Ishikawa (cell line): ENCODE measurements at regions not wholly inside any gene's neighbourhood (a gene's known extent, or its start where the extent isn't known, plus 50 kb on each side); places are given as distances from the start of the nearest gene placed in this dataset.

ENCODE experiments used
- CEBPB ChIP-seq: IDR thresholded peaks from 2 replicates; pipeline ENCODE4 v1.6.1; 2012
- CREB1 ChIP-seq: IDR thresholded peaks from 2 replicates; pipeline ENCODE4 v1.6.1; 2012; ENCODE audit warnings: low read depth
- EGR1 ChIP-seq: IDR thresholded peaks from 2 replicates; pipeline ENCODE4 v1.6.1; 2012
- EP300 ChIP-seq: IDR thresholded peaks from 2 replicates; pipeline ENCODE4 v1.6.1; 2012; ENCODE audit warnings: borderline replicate concordance
- FOXM1 ChIP-seq: IDR thresholded peaks from 2 replicates; pipeline ENCODE4 v1.6.1; 2012; ENCODE audit warnings: low read depth, borderline replicate concordance
- MAX ChIP-seq: IDR thresholded peaks from 2 replicates; pipeline ENCODE4 v1.6.1; 2012
- NFIC ChIP-seq: IDR thresholded peaks from 2 replicates; pipeline ENCODE4 v1.6.1; 2012
- RAD21 ChIP-seq: IDR thresholded peaks from 2 replicates; pipeline ENCODE4 v1.6.1; 2012; ENCODE audit warnings: low read depth
- REST ChIP-seq: IDR thresholded peaks from 2 replicates; pipeline ENCODE4 v1.6.1; 2012; ENCODE audit warnings: low read depth, mild to moderate bottlenecking
- TAF1 ChIP-seq: IDR thresholded peaks from 2 replicates; pipeline ENCODE4 v1.6.1; 2012; ENCODE audit warnings: low read depth, mild to moderate bottlenecking
- TCF12 ChIP-seq: IDR thresholded peaks from 2 replicates; pipeline ENCODE4 v1.6.1; 2012; ENCODE audit warnings: low read depth
- TEAD4 ChIP-seq: IDR thresholded peaks from 2 replicates; pipeline ENCODE4 v1.6.1; 2012
- USF1 ChIP-seq: IDR thresholded peaks from 2 replicates; pipeline ENCODE4 v1.6.1; 2012
- YY1 ChIP-seq: IDR thresholded peaks from 2 replicates; pipeline ENCODE4 v1.6.1; 2012; ENCODE audit warnings: low read depth
- ZBTB7A ChIP-seq: IDR thresholded peaks from 2 replicates; pipeline ENCODE4 v1.6.1; 2012; ENCODE audit warnings: low read depth

- TF ChIP-seq RAD21 (no peak), MAX (no peak), ZBTB7A (no peak), CREB1 (no peak), NFIC (no peak), TCF12 (no peak), TEAD4 (no peak), YY1 (no peak), TAF1 (no peak), USF1 (no peak), EGR1 (no peak), EP300 (no peak), REST (no peak), CEBPB (no peak), FOXM1 (no peak)
Measured at GRCh38 chr15:87675271-87675670, 581.3 kb downstream of the NTRK3 start.

GRCh38 chr15:87672309-87673288 lies 583.9 kb downstream of the NTRK3 start:
- TF ChIP-seq CREB1 (no peak), FOXM1 (no peak), TEAD4 (no peak), RAD21 (no peak), ZBTB7A (no peak), TCF12 (no peak), EGR1 (no peak), TAF1 (no peak), EP300 (no peak), MAX (no peak)

- no peak for TF ChIP-seq TEAD4
- TF ChIP-seq RAD21, result no peak
- no peak for TF ChIP-seq EGR1
- TF ChIP-seq MAX, result no peak
- no peak for TF ChIP-seq USF1
- no peak for TF ChIP-seq FOXM1
- no peak for TF ChIP-seq CREB1
- TF ChIP-seq YY1, result no peak
- no peak for TF ChIP-seq EP300
- TF ChIP-seq ZBTB7A, result no peak
- TF ChIP-seq REST, result no peak
- no peak for TF ChIP-seq NFIC
- TF ChIP-seq CEBPB, result no peak
- TF ChIP-seq TAF1, result no peak
- no peak for TF ChIP-seq TCF12
Measured at GRCh38 chr15:87671289-87671688, 585.2 kb downstream of the NTRK3 start.

- no peak for TF ChIP-seq RAD21
- no peak for TF ChIP-seq EGR1
- TF ChIP-seq CEBPB, result no peak
- TF ChIP-seq TEAD4, result no peak
- TF ChIP-seq TCF12, result no peak
- TF ChIP-seq REST, result no peak
- no peak for TF ChIP-seq FOXM1
- TF ChIP-seq CREB1, result no peak
- no peak for TF ChIP-seq EP300
- TF ChIP-seq NFIC, result no peak
- no peak for TF ChIP-seq USF1
- no peak for TF ChIP-seq MAX
- TF ChIP-seq TAF1, result no peak
- TF ChIP-seq YY1, result no peak
- no peak for TF ChIP-seq ZBTB7A
Measured at GRCh38 chr15:87669846-87670245, 586.7 kb downstream of the NTRK3 start.
